ENCODE measurements at regions not wholly inside any gene's neighbourhood (a gene's known extent, or its start where the extent isn't known, plus 50 kb on each side); places are given as distances from the start of the nearest gene placed in this dataset.

GRCh38 chr17:79187186-79187585 lies 112.6 kb downstream of the ENGASE start:
- WGBS (ENCODE audit: insufficient coverage, insufficient read length), result no CpG with 5 or more reads among the region's 12 CpGs
- peaks cover 7% of the 10 kb centered on the region; the same call in 1 of the 2 replicates for H3K27me3 ChIP-seq (ENCODE audit: control insufficient read depth, insufficient read depth, low read length)
- H3K4me1 ChIP-seq (ENCODE audit: control insufficient read depth, insufficient read depth, low read length), result peaks cover 8% of the 10 kb centered on the region
- no peaks in the 10 kb centered on the region for H3K9me3 ChIP-seq (ENCODE audit: control insufficient read depth, insufficient read depth, low read length)
- no peak for DNase-seq (ENCODE audit: low read depth, low spot score)
- no peak overlapping the region for H3K4me3 ChIP-seq (ENCODE audit: low read length)
- H3K27ac ChIP-seq (ENCODE audit: low read length), result no peak overlapping the region
- no peaks in the 10 kb centered on the region for H3K36me3 ChIP-seq (ENCODE audit: control insufficient read depth, insufficient read depth, low read length)

GRCh38 chr17:79186406-79186805 lies 111.8 kb downstream of the ENGASE start:
- Histone ChIP-seq H3K27me3 (ENCODE audit: control insufficient read depth, insufficient read depth, low read length) (peaks cover 7% of the 10 kb centered on the region; the same call in 1 of the 2 replicates), H3K4me3 (ENCODE audit: low read length) (no peak overlapping the region), H3K4me1 (ENCODE audit: control insufficient read depth, insufficient read depth, low read length) (peaks cover 4% of the 10 kb centered on the region), H3K27ac (ENCODE audit: low read length) (no peak overlapping the region), H3K36me3 (ENCODE audit: control insufficient read depth, insufficient read depth, low read length) (no peaks in the 10 kb centered on the region), H3K9me3 (ENCODE audit: control insufficient read depth, insufficient read depth, low read length) (no peaks in the 10 kb centered on the region)
- DNase-seq (ENCODE audit: low read depth, low spot score), result no peak
- no CpG with 5 or more reads among the region's 10 CpGs for WGBS (ENCODE audit: insufficient coverage, insufficient read length)

- Histone ChIP-seq H3K9me3 (ENCODE audit: control insufficient read depth, insufficient read depth, low read length) (no peaks in the 10 kb centered on the region), H3K4me1 (ENCODE audit: control insufficient read depth, insufficient read depth, low read length) (peaks cover 4% of the 10 kb centered on the region), H3K27me3 (ENCODE audit: control insufficient read depth, insufficient read depth, low read length) (peaks cover 7% of the 10 kb centered on the region; the same call in 1 of the 2 replicates), H3K36me3 (ENCODE audit: control insufficient read depth, insufficient read depth, low read length) (no peaks in the 10 kb centered on the region), H3K4me3 (ENCODE audit: low read length) (no peak overlapping the region), H3K27ac (ENCODE audit: low read length) (no peak overlapping the region)
- no CpG with 5 or more reads among the region's 4 CpGs for WGBS (ENCODE audit: insufficient coverage, insufficient read length)
- DNase-seq (ENCODE audit: low read depth, low spot score), result no peak
These were observed 111.0 kb downstream of the ENGASE start for GRCh38 chr17:79185671-79186070.

GRCh38 chr17:79184219-79184618 lies 109.6 kb downstream of the ENGASE start:
- peaks cover 4% of the 10 kb centered on the region for H3K4me1 ChIP-seq (ENCODE audit: control insufficient read depth, insufficient read depth, low read length)
- peaks cover 7% of the 10 kb centered on the region; the same call in 1 of the 2 replicates for H3K27me3 ChIP-seq (ENCODE audit: control insufficient read depth, insufficient read depth, low read length)
- no CpG with 5 or more reads among the region's 10 CpGs for WGBS (ENCODE audit: insufficient coverage, insufficient read length)
- peak overlapping the region; percentile 45; the same call in 1 of the 2 replicates for H3K4me3 ChIP-seq (ENCODE audit: low read length)
- no peak overlapping the region for H3K27ac ChIP-seq (ENCODE audit: low read length)
- no peaks in the 10 kb centered on the region for H3K9me3 ChIP-seq (ENCODE audit: control insufficient read depth, insufficient read depth, low read length)
- no peak for DNase-seq (ENCODE audit: low read depth, low spot score)
- H3K36me3 ChIP-seq (ENCODE audit: control insufficient read depth, insufficient read depth, low read length), result no peaks in the 10 kb centered on the region

- Histone ChIP-seq H3K27me3 (ENCODE audit: control insufficient read depth, insufficient read depth, low read length) (peaks cover 7% of the 10 kb centered on the region; the same call in 1 of the 2 replicates), H3K9me3 (ENCODE audit: control insufficient read depth, insufficient read depth, low read length) (no peaks in the 10 kb centered on the region), H3K36me3 (ENCODE audit: control insufficient read depth, insufficient read depth, low read length) (no peaks in the 10 kb centered on the region), H3K4me3 (ENCODE audit: low read length) (peak overlapping the region; percentile 45; the same call in 1 of the 2 replicates), H3K4me1 (ENCODE audit: control insufficient read depth, insufficient read depth, low read length) (peaks cover 4% of the 10 kb centered on the region), H3K27ac (ENCODE audit: low read length) (no peak overlapping the region)
- no CpG with 5 or more reads among the region's 93 CpGs for WGBS (ENCODE audit: insufficient coverage, insufficient read length)
- DNase-seq (ENCODE audit: low read depth, low spot score), result no peak
These were observed 108.9 kb downstream of the ENGASE start for GRCh38 chr17:79183293-79184158.

- no CpG with 5 or more reads among the region's 43 CpGs for WGBS (ENCODE audit: insufficient coverage, insufficient read length)
- Histone ChIP-seq H3K4me1 (ENCODE audit: control insufficient read depth, insufficient read depth, low read length) (peaks cover 4% of the 10 kb centered on the region), H3K4me3 (ENCODE audit: low read length) (peak overlapping the region; percentile 45; the same call in 1 of the 2 replicates), H3K36me3 (ENCODE audit: control insufficient read depth, insufficient read depth, low read length) (no peaks in the 10 kb centered on the region), H3K9me3 (ENCODE audit: control insufficient read depth, insufficient read depth, low read length) (no peaks in the 10 kb centered on the region), H3K27ac (ENCODE audit: low read length) (no peak overlapping the region), H3K27me3 (ENCODE audit: control insufficient read depth, insufficient read depth, low read length) (peaks cover 7% of the 10 kb centered on the region; the same call in 1 of the 2 replicates)
- DNase-seq (ENCODE audit: low read depth, low spot score), result no peak
These were observed 108.3 kb downstream of the ENGASE start for GRCh38 chr17:79183043-79183292.

GRCh38 chr17:79182176-79183042 lies 107.8 kb downstream of the ENGASE start:
- H3K4me3 ChIP-seq (ENCODE audit: low read length), result peak overlapping the region; percentile 45
- H3K27me3 ChIP-seq (ENCODE audit: control insufficient read depth, insufficient read depth, low read length), result peaks cover 7% of the 10 kb centered on the region; the same call in 1 of the 2 replicates
- no peak overlapping the region for H3K27ac ChIP-seq (ENCODE audit: low read length)
- H3K9me3 ChIP-seq (ENCODE audit: control insufficient read depth, insufficient read depth, low read length), result no peaks in the 10 kb centered on the region
- peaks cover 5% of the 10 kb centered on the region for H3K4me1 ChIP-seq (ENCODE audit: control insufficient read depth, insufficient read depth, low read length)
- H3K36me3 ChIP-seq (ENCODE audit: control insufficient read depth, insufficient read depth, low read length), result no peaks in the 10 kb centered on the region; the same call in 1 of the 2 replicates
- no CpG with 5 or more reads among the region's 68 CpGs for WGBS (ENCODE audit: insufficient coverage, insufficient read length)
- DNase-seq (ENCODE audit: low read depth, low spot score), result no peak

- no peaks in the 10 kb centered on the region for H3K9me3 ChIP-seq (ENCODE audit: control insufficient read depth, insufficient read depth, low read length)
- no peak for DNase-seq (ENCODE audit: low read depth, low spot score)
- no peak overlapping the region for H3K27ac ChIP-seq (ENCODE audit: low read length)
- H3K27me3 ChIP-seq (ENCODE audit: control insufficient read depth, insufficient read depth, low read length), result peaks cover 7% of the 10 kb centered on the region; the same call in 1 of the 2 replicates
- WGBS (ENCODE audit: insufficient coverage, insufficient read length), result no CpG with 5 or more reads among the region's 20 CpGs
- H3K4me1 ChIP-seq (ENCODE audit: control insufficient read depth, insufficient read depth, low read length), result peaks cover 6% of the 10 kb centered on the region
- H3K4me3 ChIP-seq (ENCODE audit: low read length), result no peak overlapping the region
- no peaks in the 10 kb centered on the region; the same call in 1 of the 2 replicates for H3K36me3 ChIP-seq (ENCODE audit: control insufficient read depth, insufficient read depth, low read length)
These were observed 105.9 kb downstream of the ENGASE start for GRCh38 chr17:79180358-79181005.

- H3K27me3 ChIP-seq (ENCODE audit: control insufficient read depth, insufficient read depth, low read length), result peaks cover 3% of the 10 kb centered on the region; the same call in 1 of the 2 replicates
- no peaks in the 10 kb centered on the region for H3K9me3 ChIP-seq (ENCODE audit: control insufficient read depth, insufficient read depth, low read length)
- no peaks in the 10 kb centered on the region; the same call in 1 of the 2 replicates for H3K36me3 ChIP-seq (ENCODE audit: control insufficient read depth, insufficient read depth, low read length)
- no CpG with 5 or more reads among the region's 16 CpGs for WGBS (ENCODE audit: insufficient coverage, insufficient read length)
- no peak overlapping the region for H3K27ac ChIP-seq (ENCODE audit: low read length)
- no peak overlapping the region for H3K4me3 ChIP-seq (ENCODE audit: low read length)
- H3K4me1 ChIP-seq (ENCODE audit: control insufficient read depth, insufficient read depth, low read length), result peaks cover 6% of the 10 kb centered on the region
- no peak for DNase-seq (ENCODE audit: low read depth, low spot score)
These were observed 104.7 kb downstream of the ENGASE start for GRCh38 chr17:79179334-79179733.

- no peaks in the 10 kb centered on the region for H3K9me3 ChIP-seq (ENCODE audit: control insufficient read depth, insufficient read depth, low read length)
- WGBS (ENCODE audit: insufficient coverage, insufficient read length), result no CpG with 5 or more reads among the region's 20 CpGs
- no peaks in the 10 kb centered on the region; the same call in 1 of the 2 replicates for H3K36me3 ChIP-seq (ENCODE audit: control insufficient read depth, insufficient read depth, low read length)
- no peaks in the 10 kb centered on the region for H3K27me3 ChIP-seq (ENCODE audit: control insufficient read depth, insufficient read depth, low read length)
- no peak overlapping the region for H3K4me3 ChIP-seq (ENCODE audit: low read length)
- no peak for DNase-seq (ENCODE audit: low read depth, low spot score)
- H3K27ac ChIP-seq (ENCODE audit: low read length), result no peak overlapping the region
- peaks cover 4% of the 10 kb centered on the region; the same call in 1 of the 2 replicates for H3K4me1 ChIP-seq (ENCODE audit: control insufficient read depth, insufficient read depth, low read length)
These were observed 103.3 kb downstream of the ENGASE start for GRCh38 chr17:79177877-79178276.

All from iPS DF 6.9 (cell line).